CD14-positive monocyte (primary cell): ENCODE measurements at regions not wholly inside any gene's neighbourhood (a gene's known extent, or its start where the extent isn't known, plus 50 kb on each side); places are given as distances from the start of the nearest gene placed in this dataset.

ENCODE experiments used
- DNase-seq, 3 donors: peaks; one replicate each; pipeline ENCODE4 v3.0.0-alpha.2; 2011 to 2022
- H2AFZ ChIP-seq: 2 replicates; pipeline ENCODE4 v1.6.0; 2012; ENCODE audit warnings: mild to moderate bottlenecking, low read depth, low read length, inconsistent platforms; ENCODE audit not compliant: insufficient read depth, poor library complexity, severe bottlenecking
- H3K27ac ChIP-seq, 2 donors: 1 replicate in 1 of 2; 2 replicates in 1 of 2; pipeline ENCODE4 v1.5.1; 2012 to 2013; ENCODE audit warnings: low read length in 2 of 2, control low read depth in 1 of 2, inconsistent platforms in 1 of 2, low read depth in 1 of 2, mild to moderate bottlenecking in 1 of 2
- H3K27me3 ChIP-seq, 2 donors: one replicate each; pipeline versions ENCODE4 v1.6.0 to v1.6.1; 2011 to 2013; ENCODE audit warnings: low read length in 2 of 2; ENCODE audit not compliant: control insufficient read depth in 2 of 2, insufficient read depth in 2 of 2
- H3K36me3 ChIP-seq, 2 donors: replicated peaks in 1 of 2; 1 replicate in 1 of 2; 2 replicates in 1 of 2; pipeline versions ENCODE4 v1.5.1 to v1.6.1; 2012 to 2013; ENCODE audit warnings: low read length in 2 of 2, control low read depth in 1 of 2, inconsistent platforms in 1 of 2, mild to moderate bottlenecking in 1 of 2; ENCODE audit not compliant: insufficient read depth in 2 of 2, control insufficient read depth in 1 of 2
- H3K4me1 ChIP-seq, 2 donors: 1 replicate in 1 of 2; 2 replicates in 1 of 2; pipeline versions ENCODE4 v1.5.1 to v1.6.1; 2012 to 2013; ENCODE audit warnings: low read length in 2 of 2, control low read depth in 1 of 2, inconsistent platforms in 1 of 2, mild to moderate bottlenecking in 1 of 2, moderate library complexity in 1 of 2; ENCODE audit not compliant: insufficient read depth in 2 of 2, control insufficient read depth in 1 of 2
- H3K4me2 ChIP-seq: replicated peaks from 2 replicates; pipeline ENCODE3; 2012; ENCODE audit warnings: low read length, moderate library complexity, mild to moderate bottlenecking; ENCODE audit not compliant: poor library complexity, severe bottlenecking; ENCODE audit errors: extremely low read depth
- H3K4me3 ChIP-seq, 3 experiments: fragments of 200-600 bp in 1 of 3; sonication (generic) in 1 of 3; replicated peaks in 1 of 3; 1 replicate in 2 of 3; 2 replicates in 1 of 3; pipeline ENCODE4 v1.5.1; 2011 to 2013; ENCODE audit warnings: low read length in 3 of 3, mild to moderate bottlenecking in 3 of 3, control low read depth in 2 of 3, low read depth in 2 of 3, inconsistent platforms in 1 of 3, moderate library complexity in 1 of 3
- H3K79me2 ChIP-seq: 2 replicates; pipeline ENCODE4 v1.6.0; 2012; ENCODE audit warnings: mild to moderate bottlenecking, control low read depth, inconsistent platforms, low read length, moderate library complexity; ENCODE audit not compliant: insufficient read depth
- H3K9ac ChIP-seq: 2 replicates; pipeline ENCODE4 v1.6.0; 2017; ENCODE audit warnings: low read length, mild to moderate bottlenecking; ENCODE audit not compliant: insufficient read depth, poor library complexity, severe bottlenecking
- H3K9me3 ChIP-seq, 2 donors: replicated peaks in 1 of 2; 1 replicate in 1 of 2; 2 replicates in 1 of 2; pipeline versions ENCODE4 v1.5.1 to v1.6.1; 2012 to 2013; ENCODE audit warnings: low read length in 2 of 2, control low read depth in 1 of 2; ENCODE audit not compliant: control insufficient read depth in 1 of 2, insufficient read depth in 1 of 2
- H4K20me1 ChIP-seq: 2 replicates; pipeline ENCODE4 v1.6.0; 2012; ENCODE audit warnings: mild to moderate bottlenecking, low read length, control low read depth, moderate library complexity; ENCODE audit not compliant: insufficient read depth
- H3K27ac Mint-ChIP-seq, 7 donors: one replicate each; pipeline ENCODE4 v1.8.0; 2020; ENCODE audit warnings: mild to moderate bottlenecking in 7 of 7, mixed read lengths in 7 of 7, moderate library complexity in 6 of 7, inconsistent platforms in 2 of 7
- H3K27me3 Mint-ChIP-seq, 3 donors: one replicate each; pipeline ENCODE4 v1.8.0; 2021 to 2022; ENCODE audit warnings: low read depth in 3 of 3, mild to moderate bottlenecking in 3 of 3, mixed read lengths in 3 of 3, moderate library complexity in 3 of 3, inconsistent platforms in 1 of 3
- H3K36me3 Mint-ChIP-seq, 2 donors: one replicate each; pipeline ENCODE4 v1.8.0; 2020; ENCODE audit warnings: mixed read lengths in 2 of 2, inconsistent platforms in 1 of 2, mild to moderate bottlenecking in 1 of 2
- H3K4me1 Mint-ChIP-seq: one replicate; pipeline ENCODE4 v1.8.0; 2020; ENCODE audit warnings: mild to moderate bottlenecking, mixed read lengths
- H3K4me3 Mint-ChIP-seq, 2 donors: one replicate each; pipeline ENCODE4 v1.8.0; 2020; ENCODE audit warnings: mild to moderate bottlenecking in 2 of 2, mixed read lengths in 2 of 2, moderate library complexity in 1 of 2
- H3K9me3 Mint-ChIP-seq, 7 donors: one replicate each; pipeline ENCODE4 v1.8.0; 2020 to 2022; ENCODE audit warnings: mixed read lengths in 7 of 7, mild to moderate bottlenecking in 6 of 7, moderate library complexity in 6 of 7, inconsistent platforms in 2 of 7
- CTCF ChIP-seq: fragments of 200-600 bp; IDR thresholded peaks from one replicate; pipeline ENCODE4 v1.8.0; 2022; ENCODE audit warnings: antibody characterized with exemption, mild to moderate bottlenecking
- WGBS: methylation state at CpG from one replicate; pipeline ENCODE4 v1.1.5; 2013; ENCODE audit warnings: missing lambda C conversion rate; ENCODE audit not compliant: insufficient coverage; 5-methylcytosine and 5-hydroxymethylcytosine counted together
- intact Hi-C, 2 donors: fragments of 100-400 bp; cut with micrococcal nuclease; formaldehyde crosslinking; loops; one replicate each; pipeline versions ENCODE4 v1.15.0 to v1.15.1; 2023

GRCh38 chr2:39593439-39594393 is 72.0 kb upstream of the TMEM178A start:
- Histone ChIP-seq H3K9me3 (no peaks in the 10 kb centered on the region), H4K20me1 (no peaks in the 10 kb centered on the region), H2AFZ (no peak overlapping the region), H3K4me3 (no peak overlapping the region), H3K79me2 (no peaks in the 10 kb centered on the region), H3K9ac (no peak overlapping the region), H3K4me1 (no peaks in the 10 kb centered on the region), H3K4me2 (no peak overlapping the region), H3K27ac (no peak overlapping the region), H3K36me3 (no peaks in the 10 kb centered on the region), H3K27me3 (no peaks in the 10 kb centered on the region)
- Mint-ChIP-seq H3K36me3 (no peaks in the 10 kb centered on the region), H3K9me3 (peaks cover 0 to 4% (median 0%) of the 10 kb centered on the region in 7 donors), H3K4me3 (peak overlapping the region in 1 of 2 donors; percentile 0), H3K27ac (peak overlapping the region in 3 of 7 donors; percentile 15 to 55 (median 18)), H3K4me1 (peaks cover 2% of the 10 kb centered on the region), H3K27me3 (peaks cover 0 to 5% (median 0%) of the 10 kb centered on the region in 3 donors)
- intact Hi-C loops: no loop called here
- TF ChIP-seq CTCF: peak; percentile 26
- peak in 2 of 3 donors; percentile 4 to 7 for DNase-seq
- 35% methylated on average over 3 of the region's 9 CpGs for WGBS

- H3K27ac Mint-ChIP-seq: no peak overlapping the region
- 100% methylated on average over 1 of the region's 1 CpG for WGBS
- H3K4me1 ChIP-seq: no peaks in the 10 kb centered on the region
- H3K4me2 ChIP-seq: no peak overlapping the region
- no peak overlapping the region for H3K9ac ChIP-seq
- no peak for TF ChIP-seq CTCF
- H3K36me3 ChIP-seq: no peaks in the 10 kb centered on the region
- H2AFZ ChIP-seq: no peak overlapping the region
- no peaks in the 10 kb centered on the region for H4K20me1 ChIP-seq
- DNase-seq: no peak
- no peak overlapping the region for H3K27ac ChIP-seq
- no peak overlapping the region for H3K4me3 ChIP-seq
- H3K36me3 Mint-ChIP-seq: no peaks in the 10 kb centered on the region
- H3K4me1 Mint-ChIP-seq: peaks cover 2% of the 10 kb centered on the region
- H3K9me3 ChIP-seq: no peaks in the 10 kb centered on the region
- peaks cover 0 to 3% (median 0%) of the 10 kb centered on the region in 3 donors for H3K27me3 Mint-ChIP-seq
- no peaks in the 10 kb centered on the region for H3K27me3 ChIP-seq
- H3K4me3 Mint-ChIP-seq: no peak overlapping the region
- intact Hi-C loops: no loop called here
- H3K79me2 ChIP-seq: no peaks in the 10 kb centered on the region
- no peaks in the 10 kb centered on the region for H3K9me3 Mint-ChIP-seq
Measured at GRCh38 chr2:39595116-39595515, 70.6 kb upstream of the TMEM178A start.
